OCI-LY1 (cell line): ENCODE measurements at regions not wholly inside any gene's neighbourhood (a gene's known extent, or its start where the extent isn't known, plus 50 kb on each side); places are given as distances from the start of the nearest gene placed in this dataset.

Experiments
- EZH2 ChIP-seq: fragments of 200-600 bp; sonication (generic), shearing (Covaris generic); IDR thresholded peaks from 2 replicates; pipeline ENCODE4 v1.8.0; 2017; ENCODE audit warnings: borderline replicate concordance, mixed run types, mild to moderate bottlenecking, antibody characterized with exemption, low read length, moderate library complexity, mixed read lengths
- TF ChIP-seq, protein P1 (sequence below): fragments of 200-600 bp; sonication (generic), shearing (Covaris generic); IDR thresholded peaks from 2 replicates; pipeline ENCODE4 v1.5.1; 2017; ENCODE audit warnings: mild to moderate bottlenecking, antibody characterized with exemption, low read length, moderate library complexity, mixed read lengths

DNA sequence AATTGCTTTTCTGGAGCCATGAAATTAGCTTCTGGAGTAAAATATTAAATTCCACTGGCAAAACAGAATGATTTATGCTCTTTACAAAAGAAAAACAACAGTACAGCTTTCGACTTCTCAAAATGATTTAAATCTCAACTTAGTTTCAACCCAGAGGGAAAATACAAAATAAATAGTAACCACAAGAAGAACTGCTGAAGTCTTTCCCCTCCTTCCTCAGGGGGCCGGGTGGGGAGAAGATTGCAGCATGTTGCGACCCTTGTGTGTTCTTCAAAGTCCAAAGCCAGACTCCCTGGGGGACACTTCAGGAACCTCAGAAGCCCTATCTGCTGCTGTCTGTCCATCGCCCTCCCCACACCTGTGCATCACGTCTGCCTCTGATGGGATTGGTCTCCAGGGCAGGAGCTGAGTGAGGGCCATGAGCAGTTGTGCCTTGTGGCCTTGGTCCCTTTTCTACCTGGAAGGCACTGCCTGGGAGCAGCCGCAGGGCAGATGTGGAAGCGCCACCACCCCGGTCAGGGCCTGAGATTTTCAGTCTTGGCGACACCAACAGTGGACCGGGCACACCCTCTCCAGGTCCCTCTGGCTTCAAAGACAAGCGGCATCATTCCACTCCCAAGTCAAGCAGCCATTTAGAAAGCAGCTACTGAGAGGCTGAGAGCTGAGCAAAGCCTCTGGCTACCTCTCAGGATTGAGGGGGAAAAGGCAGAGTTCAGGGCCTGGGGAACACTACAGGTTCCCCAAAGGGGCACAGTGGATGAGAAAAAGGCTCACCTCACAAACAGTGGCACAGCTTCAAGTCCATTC, 210.1 kb upstream of the RAB6C start:
- TF ChIP-seq, protein P1, sequence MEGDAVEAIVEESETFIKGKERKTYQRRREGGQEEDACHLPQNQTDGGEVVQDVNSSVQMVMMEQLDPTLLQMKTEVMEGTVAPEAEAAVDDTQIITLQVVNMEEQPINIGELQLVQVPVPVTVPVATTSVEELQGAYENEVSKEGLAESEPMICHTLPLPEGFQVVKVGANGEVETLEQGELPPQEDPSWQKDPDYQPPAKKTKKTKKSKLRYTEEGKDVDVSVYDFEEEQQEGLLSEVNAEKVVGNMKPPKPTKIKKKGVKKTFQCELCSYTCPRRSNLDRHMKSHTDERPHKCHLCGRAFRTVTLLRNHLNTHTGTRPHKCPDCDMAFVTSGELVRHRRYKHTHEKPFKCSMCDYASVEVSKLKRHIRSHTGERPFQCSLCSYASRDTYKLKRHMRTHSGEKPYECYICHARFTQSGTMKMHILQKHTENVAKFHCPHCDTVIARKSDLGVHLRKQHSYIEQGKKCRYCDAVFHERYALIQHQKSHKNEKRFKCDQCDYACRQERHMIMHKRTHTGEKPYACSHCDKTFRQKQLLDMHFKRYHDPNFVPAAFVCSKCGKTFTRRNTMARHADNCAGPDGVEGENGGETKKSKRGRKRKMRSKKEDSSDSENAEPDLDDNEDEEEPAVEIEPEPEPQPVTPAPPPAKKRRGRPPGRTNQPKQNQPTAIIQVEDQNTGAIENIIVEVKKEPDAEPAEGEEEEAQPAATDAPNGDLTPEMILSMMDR: no peak
- no peak for TF ChIP-seq EZH2
